Thymus (tissue), 11 donors: ENCODE measurements at regions not wholly inside any gene's neighbourhood (a gene's known extent, or its start where the extent isn't known, plus 50 kb on each side); places are given as distances from the start of the nearest gene placed in this dataset.

Source experiments
- DNase-seq, 9 donors: peaks; one replicate each; pipeline ENCODE4 v3.0.0-alpha.2; 2013; ENCODE audit warnings: low spot score in 9 of 9, low read depth in 6 of 9, missing footprints in 1 of 9
- H3K27ac ChIP-seq, 2 donors: one replicate each; pipeline ENCODE4 v1.5.1; 2013; ENCODE audit warnings: control low read depth in 1 of 2, low read depth in 1 of 2, low read length in 1 of 2, mild to moderate bottlenecking in 1 of 2, moderate library complexity in 1 of 2
- H3K27me3 ChIP-seq, 2 donors: one replicate each; pipeline ENCODE4 v1.5.1; 2013; ENCODE audit warnings: low read length in 1 of 2; ENCODE audit not compliant: control insufficient read depth in 2 of 2, insufficient read depth in 1 of 2
- H3K36me3 ChIP-seq, 2 donors: one replicate each; pipeline ENCODE4 v1.5.1; 2013; ENCODE audit warnings: low read length in 1 of 2, mild to moderate bottlenecking in 1 of 2, moderate library complexity in 1 of 2; ENCODE audit not compliant: control insufficient read depth in 2 of 2, insufficient read depth in 2 of 2
- H3K4me1 ChIP-seq, 2 donors: one replicate each; pipeline ENCODE4 v1.5.1; 2013; ENCODE audit warnings: low read length in 2 of 2; ENCODE audit not compliant: control insufficient read depth in 2 of 2, insufficient read depth in 2 of 2
- H3K4me3 ChIP-seq, 2 donors: one replicate each; pipeline ENCODE4 v1.5.1; 2013; ENCODE audit warnings: low read length in 2 of 2, control low read depth in 1 of 2, mild to moderate bottlenecking in 1 of 2
- H3K9me3 ChIP-seq, 2 donors: one replicate each; pipeline ENCODE4 v1.5.1; 2013; ENCODE audit warnings: low read length in 1 of 2, mild to moderate bottlenecking in 1 of 2; ENCODE audit not compliant: control insufficient read depth in 2 of 2, insufficient read depth in 1 of 2
- WGBS: extraction: QIAGEN DNeasy Blood & Tissue Kit; methylation state at CpG from one replicate; pipeline ENCODE4 v1.1.7; 2013; 5-methylcytosine and 5-hydroxymethylcytosine counted together
- donor health status: healthy.

DNA sequence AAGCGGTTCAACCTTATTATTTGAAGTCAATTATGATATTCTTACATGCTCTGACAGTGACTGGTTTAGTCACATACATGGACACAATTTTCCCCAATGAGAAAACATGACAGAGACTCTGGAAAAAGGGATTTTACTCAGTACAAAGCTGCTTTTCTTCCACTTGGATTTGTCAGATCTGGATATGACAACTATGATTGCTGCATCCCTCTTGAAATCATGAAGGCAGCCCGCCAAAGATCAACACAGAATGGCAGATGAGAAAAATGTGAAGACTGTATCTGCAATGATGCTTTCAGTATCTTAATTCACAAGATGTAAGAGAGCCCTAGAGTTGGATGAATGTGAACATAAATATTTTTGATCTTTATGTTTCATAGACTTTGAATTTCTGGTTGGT is 439.6 kb downstream of the CDH8 start:
- no peak overlapping the region for H3K27ac ChIP-seq
- no peak overlapping the region for H3K4me3 ChIP-seq
- no peak for DNase-seq
- no peaks in the 10 kb centered on the region for H3K4me1 ChIP-seq
- H3K36me3 ChIP-seq: no peaks in the 10 kb centered on the region
- H3K27me3 ChIP-seq: no peaks in the 10 kb centered on the region
- WGBS: 84% methylated on average over 2 of the region's 2 CpGs
- H3K9me3 ChIP-seq: no peaks in the 10 kb centered on the region

DNA sequence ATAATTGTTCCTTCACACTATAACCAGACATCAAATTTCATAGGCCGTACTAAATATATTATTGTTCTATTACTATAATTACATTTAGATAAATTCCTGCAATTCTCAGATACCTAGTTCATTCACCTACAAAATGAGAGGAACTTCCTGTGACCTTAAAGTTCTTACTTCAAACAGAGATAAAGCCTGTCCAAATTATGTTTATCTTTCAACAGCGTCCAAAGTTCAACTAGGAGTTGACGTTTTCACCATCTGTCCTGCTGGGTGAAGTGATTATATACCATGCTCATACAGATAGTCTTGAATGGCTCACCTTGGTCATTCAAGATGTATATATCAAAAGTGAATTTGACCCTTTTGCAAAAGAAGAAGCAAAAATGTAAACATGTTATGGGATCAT is 440.6 kb downstream of the CDH8 start:
- no peak for DNase-seq
- no peaks in the 10 kb centered on the region for H3K4me1 ChIP-seq
- H3K27me3 ChIP-seq: no peaks in the 10 kb centered on the region
- no peak overlapping the region for H3K4me3 ChIP-seq
- no peak overlapping the region for H3K27ac ChIP-seq
- no peaks in the 10 kb centered on the region for H3K9me3 ChIP-seq
- no peaks in the 10 kb centered on the region for H3K36me3 ChIP-seq
- 94% methylated on average over 3 of the region's 3 CpGs for WGBS

DNA sequence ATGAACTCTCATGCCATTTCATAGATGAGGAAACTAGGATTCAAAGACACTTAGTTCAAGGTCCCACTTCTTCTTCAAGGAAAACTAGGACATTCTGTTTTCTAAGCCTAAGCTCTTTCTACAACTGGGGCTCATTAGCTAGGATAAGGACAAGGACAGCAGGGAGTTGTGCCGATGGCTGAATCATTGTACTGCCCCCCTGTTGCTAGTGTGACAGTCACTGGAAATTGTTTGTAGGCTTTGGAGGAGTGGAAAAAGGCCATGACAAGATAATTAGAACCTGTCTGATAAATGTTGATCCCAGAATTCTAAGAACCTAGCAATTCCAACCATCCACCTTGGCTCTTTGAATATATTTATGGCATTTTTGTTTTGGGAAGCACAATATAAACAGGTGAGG is 445.7 kb downstream of the CDH8 start:
- 95% methylated on average over 1 of the region's 1 CpG for WGBS
- H3K4me3 ChIP-seq: no peak overlapping the region
- no peaks in the 10 kb centered on the region for H3K9me3 ChIP-seq
- H3K4me1 ChIP-seq: no peaks in the 10 kb centered on the region
- no peak for DNase-seq
- H3K27ac ChIP-seq: no peak overlapping the region
- no peaks in the 10 kb centered on the region for H3K27me3 ChIP-seq
- H3K36me3 ChIP-seq: no peaks in the 10 kb centered on the region

DNA sequence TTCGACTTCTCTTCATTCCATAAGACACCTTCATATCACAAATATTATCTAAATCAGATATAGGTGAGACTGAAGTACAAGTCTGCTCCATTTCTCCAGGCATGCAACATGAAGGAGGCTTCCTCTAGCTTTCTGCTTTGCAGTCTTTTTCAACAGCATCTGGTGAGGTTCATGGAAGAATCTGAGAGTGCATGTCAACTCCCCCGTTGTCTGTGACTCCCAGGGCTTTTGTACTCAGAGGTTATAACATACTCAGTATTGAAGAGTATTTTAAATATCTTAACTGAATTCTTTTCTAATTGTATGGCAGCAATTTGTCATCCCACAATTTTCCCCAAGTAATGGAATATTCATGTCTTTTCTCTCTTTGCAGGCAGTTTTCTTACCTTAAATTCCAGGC is 448.7 kb downstream of the CDH8 start:
- WGBS: 82% methylated on average over 2 of the region's 2 CpGs

DNA sequence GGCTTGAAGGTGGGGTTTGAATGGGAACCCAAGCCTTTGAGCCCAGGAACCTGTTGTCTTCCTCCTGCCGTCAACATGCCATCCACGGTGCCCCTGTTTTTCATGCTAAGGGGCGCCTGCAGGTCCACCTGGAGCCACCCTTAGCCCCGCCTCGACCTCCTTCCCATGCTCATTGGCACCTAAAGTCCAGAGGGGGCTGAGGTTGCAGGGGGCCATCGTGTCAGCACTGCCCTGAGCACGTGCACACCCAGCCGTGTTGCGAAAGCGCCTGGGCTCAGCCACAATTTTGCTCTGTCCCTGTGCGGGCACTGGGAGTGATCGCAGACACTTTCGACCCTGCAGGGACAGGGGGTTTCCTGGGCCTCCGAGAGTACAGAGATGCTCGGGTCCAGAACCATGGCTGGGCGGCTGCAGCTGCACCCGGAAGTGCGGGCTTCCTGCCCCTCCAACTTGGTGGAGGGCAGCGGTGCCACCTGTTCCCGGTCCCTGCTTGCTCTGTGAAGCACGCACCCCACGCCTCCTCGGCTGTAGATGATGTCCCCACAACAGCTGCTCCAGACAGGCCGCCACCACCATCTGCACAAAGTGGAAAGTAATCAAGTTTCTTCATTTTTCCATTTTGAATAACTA is 454.7 kb downstream of the CDH8 start:
- no peak for DNase-seq
- Histone ChIP-seq H3K27me3 (no peaks in the 10 kb centered on the region), H3K9me3 (peaks cover 2 to 14% of the 10 kb centered on the region in 2 donors), H3K36me3 (no peaks in the 10 kb centered on the region), H3K4me3 (no peak overlapping the region), H3K4me1 (no peaks in the 10 kb centered on the region), H3K27ac (no peak overlapping the region)
- 94% methylated on average over 24 of the region's 24 CpGs for WGBS

More for the DNA sequence above, 448.7 kb downstream of the CDH8 start:
- H3K4me1 ChIP-seq: no peaks in the 10 kb centered on the region
- H3K36me3 ChIP-seq: no peaks in the 10 kb centered on the region
- H3K9me3 ChIP-seq: no peaks in the 10 kb centered on the region
- H3K4me3 ChIP-seq: no peak overlapping the region
- H3K27me3 ChIP-seq: no peaks in the 10 kb centered on the region
- H3K27ac ChIP-seq: no peak overlapping the region
- DNase-seq: no peak

DNA sequence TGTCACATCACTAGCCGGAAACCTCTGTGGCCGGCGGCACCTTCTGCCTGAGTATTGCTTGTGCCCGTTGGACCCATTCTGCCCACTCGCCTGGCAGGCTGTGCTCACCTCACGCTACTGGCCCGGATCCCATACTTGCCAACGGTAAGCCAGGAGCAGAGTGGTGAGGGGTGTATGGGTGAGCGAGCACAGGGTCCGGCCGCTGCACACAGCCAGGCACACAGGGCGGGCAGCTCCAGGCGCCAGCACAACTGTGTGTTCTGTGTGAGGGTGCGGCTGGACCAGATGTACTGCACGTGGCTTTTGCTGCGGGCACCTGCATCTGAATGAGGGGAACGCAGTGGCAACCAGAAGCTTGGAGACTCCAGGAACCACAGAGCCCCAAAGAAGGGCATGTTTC is 455.7 kb downstream of the CDH8 start:
- Histone ChIP-seq H3K4me1 (no peaks in the 10 kb centered on the region), H3K27me3 (no peaks in the 10 kb centered on the region), H3K9me3 (peaks cover 2 to 14% of the 10 kb centered on the region in 2 donors), H3K4me3 (no peak overlapping the region), H3K27ac (no peak overlapping the region), H3K36me3 (no peaks in the 10 kb centered on the region)
- DNase-seq: no peak
- 96% methylated on average over 17 of the region's 17 CpGs for WGBS

DNA sequence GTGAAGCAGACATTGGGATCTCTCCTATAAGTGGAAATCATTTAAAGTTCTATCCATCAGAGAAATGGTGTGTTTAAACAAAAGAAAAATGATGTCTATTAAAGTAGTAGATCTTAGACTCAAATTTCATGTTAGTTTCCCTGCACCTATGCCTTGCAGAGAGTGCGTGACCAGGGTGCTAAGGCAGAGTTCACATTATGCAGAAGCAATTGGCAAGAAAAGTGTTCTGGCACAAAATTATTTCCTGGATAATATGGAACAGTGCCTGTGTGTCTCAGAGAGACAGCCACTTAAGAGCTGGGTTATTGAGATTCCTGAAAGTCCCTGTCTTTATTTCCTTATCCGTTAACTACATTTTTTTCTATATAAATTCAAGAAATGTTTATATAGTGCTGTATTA is 457.0 kb downstream of the CDH8 start:
- Histone ChIP-seq H3K27ac (no peak overlapping the region), H3K4me1 (no peaks in the 10 kb centered on the region), H3K27me3 (no peaks in the 10 kb centered on the region), H3K9me3 (peaks cover 2 to 14% of the 10 kb centered on the region in 2 donors), H3K36me3 (no peaks in the 10 kb centered on the region), H3K4me3 (no peak overlapping the region)
- no peak for DNase-seq
- WGBS: 92% methylated on average over 2 of the region's 2 CpGs

DNA sequence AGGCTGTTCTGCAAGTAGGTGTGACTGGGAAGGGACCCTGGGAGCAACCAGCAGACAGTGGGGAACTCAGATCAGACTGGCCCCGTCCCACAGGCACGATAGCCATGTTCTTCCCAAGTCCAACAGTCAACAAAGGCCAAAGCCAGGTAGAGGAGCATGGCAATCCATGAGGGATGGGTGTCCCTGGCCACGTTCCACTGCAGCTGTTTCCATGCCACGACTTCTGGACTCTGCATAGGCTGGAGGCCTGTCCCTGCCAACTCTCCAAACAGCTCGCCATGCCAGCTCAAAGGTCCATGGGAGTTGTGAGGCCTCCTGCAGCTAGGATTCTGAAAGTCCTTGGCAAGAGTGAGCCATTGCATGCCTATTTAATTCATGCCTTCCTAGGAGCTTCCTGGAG is 459.8 kb downstream of the CDH8 start:
- H3K9me3 ChIP-seq: peaks cover 1 to 11% of the 10 kb centered on the region in 2 donors
- no peak overlapping the region for H3K27ac ChIP-seq
- H3K27me3 ChIP-seq: no peaks in the 10 kb centered on the region
- DNase-seq: no peak
- no peaks in the 10 kb centered on the region for H3K4me1 ChIP-seq
- no peaks in the 10 kb centered on the region for H3K36me3 ChIP-seq
- 80% methylated on average over 5 of the region's 5 CpGs for WGBS
- no peak overlapping the region for H3K4me3 ChIP-seq

DNA sequence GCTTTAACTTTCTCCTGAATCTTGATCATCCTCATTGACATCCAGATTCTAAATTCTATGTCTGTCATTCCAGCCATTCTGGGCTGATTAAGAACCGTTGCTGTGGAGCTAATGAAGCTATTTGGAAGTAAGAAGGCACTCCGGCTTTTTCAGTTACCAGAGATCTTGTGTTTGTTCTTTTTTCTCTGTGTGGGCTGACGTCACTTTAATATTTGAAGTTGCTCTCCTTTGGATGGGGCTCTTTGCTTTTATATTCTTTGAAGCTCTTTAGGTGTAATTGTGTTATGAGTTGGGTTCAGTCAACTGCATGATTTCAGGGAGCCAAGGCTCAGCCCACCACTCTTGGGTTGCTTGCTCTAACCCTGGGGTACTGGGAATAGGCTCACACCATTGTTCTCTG is 460.6 kb downstream of the CDH8 start:
- 88% methylated on average over 3 of the region's 3 CpGs for WGBS
- H3K36me3 ChIP-seq: no peaks in the 10 kb centered on the region
- no peak overlapping the region for H3K27ac ChIP-seq
- peaks cover 1 to 4% of the 10 kb centered on the region in 2 donors for H3K9me3 ChIP-seq
- no peak for DNase-seq
- no peaks in the 10 kb centered on the region for H3K27me3 ChIP-seq
- H3K4me1 ChIP-seq: no peaks in the 10 kb centered on the region
- no peak overlapping the region for H3K4me3 ChIP-seq

DNA sequence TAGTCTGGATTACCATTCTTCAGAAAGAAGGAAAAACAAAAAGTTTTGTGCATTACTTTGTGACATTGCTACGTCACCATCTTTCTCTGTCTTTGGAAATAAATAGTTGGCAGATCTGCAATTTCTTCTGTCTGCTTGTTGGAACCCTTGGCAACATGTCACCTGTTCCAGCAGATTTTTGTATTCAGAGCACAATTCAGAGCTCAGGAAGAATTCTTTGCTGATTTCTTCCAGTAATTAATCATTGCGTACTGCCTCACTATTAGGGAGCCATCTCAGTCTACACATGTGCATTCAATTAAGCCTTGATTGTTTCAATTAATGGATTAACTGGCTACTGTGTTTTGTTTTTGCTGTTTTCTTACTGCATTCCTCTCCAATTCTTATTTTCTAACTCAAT is 467.2 kb downstream of the CDH8 start:
- 88% methylated on average over 2 of the region's 2 CpGs for WGBS
- H3K27ac ChIP-seq: no peak overlapping the region
- H3K4me1 ChIP-seq: no peaks in the 10 kb centered on the region
- H3K4me3 ChIP-seq: no peak overlapping the region
- H3K9me3 ChIP-seq: no peaks in the 10 kb centered on the region
- no peaks in the 10 kb centered on the region for H3K36me3 ChIP-seq
- H3K27me3 ChIP-seq: no peaks in the 10 kb centered on the region
- no peak for DNase-seq
